ENCODE measurements at regions not wholly inside any gene's neighbourhood (a gene's known extent, or its start where the extent isn't known, plus 50 kb on each side); places are given as distances from the start of the nearest gene placed in this dataset.

DNA sequence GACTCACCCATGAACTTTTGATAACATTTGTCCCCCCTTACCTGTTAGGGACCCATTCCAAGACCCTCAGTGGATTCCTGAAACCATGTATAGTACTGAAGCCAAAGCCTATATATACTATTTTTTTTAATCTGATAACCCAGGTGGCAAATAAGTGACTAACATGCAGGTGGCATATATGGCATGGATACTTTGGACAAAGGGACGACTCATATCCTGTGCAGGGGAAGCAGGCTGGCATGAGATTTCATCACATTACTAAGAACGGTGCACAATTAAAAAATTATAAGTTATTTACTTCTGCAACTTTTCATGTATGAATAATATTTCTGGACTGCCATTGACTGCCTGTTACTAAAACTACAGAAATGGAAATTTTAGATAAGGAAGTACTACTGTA is 880.1 kb upstream of the FBXO33 start:
- Histone ChIP-seq H3K4me3 (ENCODE audit: low read depth in 2 of 2, low read length in 1 of 2) (no peak overlapping the region), H3K9ac (no peak overlapping the region), H3K27ac (ENCODE audit: low read depth in 2 of 2, low read length in 1 of 2) (no peak overlapping the region), H3K36me3 (replicated peaks in 1 of 2; ENCODE audit: control insufficient read depth in 1 of 2, insufficient read depth in 2 of 2, low read length in 1 of 2) (no peaks in the 10 kb centered on the region), H4K20me1 (ENCODE audit: insufficient read depth) (no peaks in the 10 kb centered on the region), H2AFZ (ENCODE audit: low read depth) (no peak overlapping the region), H3K9me2 (no peaks in the 10 kb centered on the region), H3K79me2 (ENCODE audit: insufficient read depth) (no peaks in the 10 kb centered on the region), H3F3A (replicated peaks; ENCODE audit: insufficient read depth) (no peaks in the 10 kb centered on the region), H3K9me3 (no peaks in the 10 kb centered on the region), H3K4me1 (ENCODE audit: control insufficient read depth in 1 of 2, insufficient read depth in 2 of 2, low read depth in 1 of 2, low read length in 1 of 2) (no peaks in the 10 kb centered on the region), H3K27me3 (ENCODE audit: insufficient read depth) (no peaks in the 10 kb centered on the region), H3K4me2 (no peak overlapping the region)
- 0% methylated on average over 2 of the region's 2 CpGs for WGBS (ENCODE audit: low lambda C conversion rate)
- TF ChIP-seq TCF12 (IDR thresholded peaks at IDR 0.05) = no peak
- no peak for TF ChIP-seq RXRA (IDR thresholded peaks at IDR 0.05; ENCODE audit: borderline replicate concordance, low read depth)
- no peak for TF ChIP-seq FOSL2 (IDR thresholded peaks at IDR 0.05; ENCODE audit: borderline replicate concordance, low read depth)
- no peak for TF ChIP-seq ELF1 (IDR thresholded peaks at IDR 0.05)
- no peak for TF ChIP-seq CTCF (IDR thresholded peaks at IDR 0.05)
- no peak for TF ChIP-seq ZBTB33 (IDR thresholded peaks at IDR 0.05; ENCODE audit: borderline replicate concordance, low read depth)
- TF ChIP-seq EP300 (IDR thresholded peaks at IDR 0.05; ENCODE audit: borderline replicate concordance in 1 of 2, low read depth in 1 of 2, low read length in 1 of 2) = no peak
- TF ChIP-seq JUND (IDR thresholded peaks at IDR 0.05) = no peak
- no peak for TF ChIP-seq TAF1 (IDR thresholded peaks at IDR 0.05; ENCODE audit: borderline replicate concordance, low read depth, low read length)
- TF ChIP-seq MAX (IDR thresholded peaks at IDR 0.05; ENCODE audit: low read depth) = no peak
- CTCF ChIA-PET = interaction anchor here (0.6 kb wide), 1 partner anchor 105 kb away, joined by 3 read pairs; no protein-coding TSS in a partner anchor
- POLR2A ChIA-PET = no interaction called here
- DNase-seq = no peak

DNA sequence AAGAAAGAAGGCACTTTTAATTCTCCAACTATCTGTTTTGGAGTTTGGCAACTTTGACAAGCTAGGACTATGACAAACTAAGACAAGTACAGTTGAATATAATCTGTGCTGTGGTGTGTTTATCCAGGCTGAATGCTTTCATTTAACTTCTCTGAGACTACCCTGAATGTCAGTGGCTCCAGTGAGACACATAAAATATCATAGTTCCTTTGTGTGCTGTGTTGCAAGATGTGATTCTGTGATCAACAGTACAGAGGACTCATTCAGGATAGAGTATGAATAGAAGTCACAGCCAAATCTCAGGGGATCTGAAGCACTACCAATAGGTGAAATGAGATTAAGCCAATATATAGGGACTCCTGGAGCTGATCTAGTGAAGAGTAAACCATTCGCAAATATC is 876.9 kb upstream of the FBXO33 start:
- Histone ChIP-seq H3K36me3 (replicated peaks in 1 of 2; ENCODE audit: control insufficient read depth in 1 of 2, insufficient read depth in 2 of 2, low read length in 1 of 2) (no peaks in the 10 kb centered on the region), H3K9ac (no peak overlapping the region), H3K79me2 (ENCODE audit: insufficient read depth) (no peaks in the 10 kb centered on the region), H3F3A (replicated peaks; ENCODE audit: insufficient read depth) (no peaks in the 10 kb centered on the region), H2AFZ (ENCODE audit: low read depth) (no peak overlapping the region), H4K20me1 (ENCODE audit: insufficient read depth) (no peaks in the 10 kb centered on the region), H3K27me3 (ENCODE audit: insufficient read depth) (no peaks in the 10 kb centered on the region), H3K9me3 (no peaks in the 10 kb centered on the region), H3K27ac (ENCODE audit: low read depth in 2 of 2, low read length in 1 of 2) (no peak overlapping the region), H3K4me1 (ENCODE audit: control insufficient read depth in 1 of 2, insufficient read depth in 2 of 2, low read depth in 1 of 2, low read length in 1 of 2) (no peaks in the 10 kb centered on the region), H3K9me2 (no peaks in the 10 kb centered on the region), H3K4me3 (ENCODE audit: low read depth in 2 of 2, low read length in 1 of 2) (no peak overlapping the region), H3K4me2 (no peak overlapping the region)
- ChIA-PET POLR2A (no interaction called here), CTCF (no interaction called here)
- WGBS (ENCODE audit: low lambda C conversion rate) = 0% methylated on average over 1 of the region's 1 CpG
- DNase-seq = no peak
- TF ChIP-seq TCF12 (IDR thresholded peaks at IDR 0.05) = no peak
- TF ChIP-seq, protein P1, sequence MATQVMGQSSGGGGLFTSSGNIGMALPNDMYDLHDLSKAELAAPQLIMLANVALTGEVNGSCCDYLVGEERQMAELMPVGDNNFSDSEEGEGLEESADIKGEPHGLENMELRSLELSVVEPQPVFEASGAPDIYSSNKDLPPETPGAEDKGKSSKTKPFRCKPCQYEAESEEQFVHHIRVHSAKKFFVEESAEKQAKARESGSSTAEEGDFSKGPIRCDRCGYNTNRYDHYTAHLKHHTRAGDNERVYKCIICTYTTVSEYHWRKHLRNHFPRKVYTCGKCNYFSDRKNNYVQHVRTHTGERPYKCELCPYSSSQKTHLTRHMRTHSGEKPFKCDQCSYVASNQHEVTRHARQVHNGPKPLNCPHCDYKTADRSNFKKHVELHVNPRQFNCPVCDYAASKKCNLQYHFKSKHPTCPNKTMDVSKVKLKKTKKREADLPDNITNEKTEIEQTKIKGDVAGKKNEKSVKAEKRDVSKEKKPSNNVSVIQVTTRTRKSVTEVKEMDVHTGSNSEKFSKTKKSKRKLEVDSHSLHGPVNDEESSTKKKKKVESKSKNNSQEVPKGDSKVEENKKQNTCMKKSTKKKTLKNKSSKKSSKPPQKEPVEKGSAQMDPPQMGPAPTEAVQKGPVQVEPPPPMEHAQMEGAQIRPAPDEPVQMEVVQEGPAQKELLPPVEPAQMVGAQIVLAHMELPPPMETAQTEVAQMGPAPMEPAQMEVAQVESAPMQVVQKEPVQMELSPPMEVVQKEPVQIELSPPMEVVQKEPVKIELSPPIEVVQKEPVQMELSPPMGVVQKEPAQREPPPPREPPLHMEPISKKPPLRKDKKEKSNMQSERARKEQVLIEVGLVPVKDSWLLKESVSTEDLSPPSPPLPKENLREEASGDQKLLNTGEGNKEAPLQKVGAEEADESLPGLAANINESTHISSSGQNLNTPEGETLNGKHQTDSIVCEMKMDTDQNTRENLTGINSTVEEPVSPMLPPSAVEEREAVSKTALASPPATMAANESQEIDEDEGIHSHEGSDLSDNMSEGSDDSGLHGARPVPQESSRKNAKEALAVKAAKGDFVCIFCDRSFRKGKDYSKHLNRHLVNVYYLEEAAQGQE (IDR thresholded peaks at IDR 0.05; ENCODE audit: low read depth, low read length) = no peak
- TF ChIP-seq RCOR1 (IDR thresholded peaks at IDR 0.05; ENCODE audit: low read length) = no peak
- TF ChIP-seq RAD21 (IDR thresholded peaks at IDR 0.05; ENCODE audit: low read length) = no peak
- TF ChIP-seq, protein P2, sequence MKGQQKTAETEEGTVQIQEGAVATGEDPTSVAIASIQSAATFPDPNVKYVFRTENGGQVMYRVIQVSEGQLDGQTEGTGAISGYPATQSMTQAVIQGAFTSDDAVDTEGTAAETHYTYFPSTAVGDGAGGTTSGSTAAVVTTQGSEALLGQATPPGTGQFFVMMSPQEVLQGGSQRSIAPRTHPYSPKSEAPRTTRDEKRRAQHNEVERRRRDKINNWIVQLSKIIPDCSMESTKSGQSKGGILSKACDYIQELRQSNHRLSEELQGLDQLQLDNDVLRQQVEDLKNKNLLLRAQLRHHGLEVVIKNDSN (IDR thresholded peaks at IDR 0.05; ENCODE audit: borderline replicate concordance, low read depth) = no peak
- no peak for TF ChIP-seq POLR2AphosphoS5 (IDR thresholded peaks at IDR 0.05; ENCODE audit: low read depth, low read length)
- TF ChIP-seq FOXJ3 (CRISPR knock-in tag; IDR thresholded peaks at IDR 0.05) = no peak
- TF ChIP-seq, protein P3, sequence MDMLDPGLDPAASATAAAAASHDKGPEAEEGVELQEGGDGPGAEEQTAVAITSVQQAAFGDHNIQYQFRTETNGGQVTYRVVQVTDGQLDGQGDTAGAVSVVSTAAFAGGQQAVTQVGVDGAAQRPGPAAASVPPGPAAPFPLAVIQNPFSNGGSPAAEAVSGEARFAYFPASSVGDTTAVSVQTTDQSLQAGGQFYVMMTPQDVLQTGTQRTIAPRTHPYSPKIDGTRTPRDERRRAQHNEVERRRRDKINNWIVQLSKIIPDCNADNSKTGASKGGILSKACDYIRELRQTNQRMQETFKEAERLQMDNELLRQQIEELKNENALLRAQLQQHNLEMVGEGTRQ (IDR thresholded peaks at IDR 0.05; ENCODE audit: borderline replicate concordance, low read depth, low read length) = no peak
- TF ChIP-seq MEF2A (IDR thresholded peaks at IDR 0.05; ENCODE audit: borderline replicate concordance, low read depth) = no peak
- TF ChIP-seq IRF3 (IDR thresholded peaks at IDR 0.05; ENCODE audit: low read depth, low read length) = no peak
